ENCODE measurements at regions not wholly inside any gene's neighbourhood (a gene's known extent, or its start where the extent isn't known, plus 50 kb on each side); places are given as distances from the start of the nearest gene placed in this dataset.

DNA sequence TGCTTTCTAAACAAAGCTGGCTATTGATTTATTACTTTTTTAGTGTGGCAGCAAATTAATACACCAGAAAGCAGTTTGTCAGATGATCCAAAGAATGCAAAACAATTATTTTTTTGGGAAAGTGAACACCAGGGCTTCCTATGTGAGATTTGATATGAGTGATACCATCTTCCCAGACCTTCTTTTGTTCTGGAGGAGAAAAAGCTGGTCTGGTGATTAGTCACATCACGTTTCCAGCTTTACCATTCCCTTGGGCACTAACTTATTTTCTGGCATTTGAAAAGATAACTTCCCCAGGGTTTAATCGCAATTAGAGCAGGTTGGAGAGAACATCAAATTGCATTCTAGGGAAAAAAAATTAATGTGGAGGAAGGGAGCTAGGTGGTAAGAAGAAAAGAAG is 182.9 kb upstream of the TANK start:
- Histone ChIP-seq H3K4me3 (no peak overlapping the region), H3K9me3 (replicated peaks in 1 of 3) (peaks cover 0 to 8% (median 0%) of the 10 kb centered on the region in 3 donors), H3K27me3 (no peaks in the 10 kb centered on the region), H3K4me1 (replicated peaks in 1 of 2) (no peaks in the 10 kb centered on the region), H3K27ac (no peak overlapping the region), H3K36me3 (replicated peaks in 1 of 2) (no peaks in the 10 kb centered on the region)
- no peak for TF ChIP-seq POLR2A (IDR thresholded peaks at IDR 0.05)
- TF ChIP-seq, protein P1, sequence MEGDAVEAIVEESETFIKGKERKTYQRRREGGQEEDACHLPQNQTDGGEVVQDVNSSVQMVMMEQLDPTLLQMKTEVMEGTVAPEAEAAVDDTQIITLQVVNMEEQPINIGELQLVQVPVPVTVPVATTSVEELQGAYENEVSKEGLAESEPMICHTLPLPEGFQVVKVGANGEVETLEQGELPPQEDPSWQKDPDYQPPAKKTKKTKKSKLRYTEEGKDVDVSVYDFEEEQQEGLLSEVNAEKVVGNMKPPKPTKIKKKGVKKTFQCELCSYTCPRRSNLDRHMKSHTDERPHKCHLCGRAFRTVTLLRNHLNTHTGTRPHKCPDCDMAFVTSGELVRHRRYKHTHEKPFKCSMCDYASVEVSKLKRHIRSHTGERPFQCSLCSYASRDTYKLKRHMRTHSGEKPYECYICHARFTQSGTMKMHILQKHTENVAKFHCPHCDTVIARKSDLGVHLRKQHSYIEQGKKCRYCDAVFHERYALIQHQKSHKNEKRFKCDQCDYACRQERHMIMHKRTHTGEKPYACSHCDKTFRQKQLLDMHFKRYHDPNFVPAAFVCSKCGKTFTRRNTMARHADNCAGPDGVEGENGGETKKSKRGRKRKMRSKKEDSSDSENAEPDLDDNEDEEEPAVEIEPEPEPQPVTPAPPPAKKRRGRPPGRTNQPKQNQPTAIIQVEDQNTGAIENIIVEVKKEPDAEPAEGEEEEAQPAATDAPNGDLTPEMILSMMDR (IDR thresholded peaks at IDR 0.05): no peak
- no peak for DNase-seq
- intact Hi-C loops (cut with DNase I): loop anchor here in 1 of 2 donors (10.0 kb wide), 1 partner anchor 653 kb away; no protein-coding TSS in a partner anchor
- 34 to 46% (median 38%) methylated on average over 2 of the region's 2 CpGs for WGBS, 4 donors

DNA sequence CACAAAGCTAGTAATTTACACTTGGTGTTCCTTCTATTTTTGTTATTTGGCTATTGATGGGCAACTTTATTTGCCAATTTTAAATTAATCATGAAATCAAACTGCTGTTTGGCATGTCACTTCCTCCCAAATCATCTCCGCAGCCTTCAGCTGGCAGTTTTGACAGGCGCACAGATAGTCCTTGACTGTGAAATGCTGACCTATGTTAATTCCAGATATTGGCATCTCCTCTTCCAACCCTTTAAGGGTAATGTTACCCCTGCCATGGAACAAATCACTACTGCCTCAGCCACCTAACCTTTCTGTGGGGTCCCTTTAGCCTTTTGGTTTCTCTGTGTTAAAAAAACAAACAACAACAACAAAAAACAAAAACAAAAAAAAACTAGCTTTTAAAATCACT is 182.4 kb upstream of the TANK start:
- intact Hi-C loops (cut with DNase I): loop anchor here in 1 of 2 donors (10.0 kb wide), 1 partner anchor 653 kb away; no protein-coding TSS in a partner anchor
- H3K4me1 ChIP-seq (replicated peaks in 1 of 2): no peaks in the 10 kb centered on the region
- H3K27ac ChIP-seq: no peak overlapping the region
- 67 to 84% (median 80%) methylated on average over 2 of the region's 2 CpGs for WGBS, 4 donors
- no peaks in the 10 kb centered on the region for H3K27me3 ChIP-seq
- H3K4me3 ChIP-seq: no peak overlapping the region
- no peak for TF ChIP-seq POLR2A (IDR thresholded peaks at IDR 0.05)
- TF ChIP-seq, protein P1 (IDR thresholded peaks at IDR 0.05): no peak
- H3K9me3 ChIP-seq (replicated peaks in 1 of 3): peaks cover 0 to 8% (median 0%) of the 10 kb centered on the region in 3 donors
- H3K36me3 ChIP-seq (replicated peaks in 1 of 2): no peaks in the 10 kb centered on the region
- DNase-seq: no peak

DNA sequence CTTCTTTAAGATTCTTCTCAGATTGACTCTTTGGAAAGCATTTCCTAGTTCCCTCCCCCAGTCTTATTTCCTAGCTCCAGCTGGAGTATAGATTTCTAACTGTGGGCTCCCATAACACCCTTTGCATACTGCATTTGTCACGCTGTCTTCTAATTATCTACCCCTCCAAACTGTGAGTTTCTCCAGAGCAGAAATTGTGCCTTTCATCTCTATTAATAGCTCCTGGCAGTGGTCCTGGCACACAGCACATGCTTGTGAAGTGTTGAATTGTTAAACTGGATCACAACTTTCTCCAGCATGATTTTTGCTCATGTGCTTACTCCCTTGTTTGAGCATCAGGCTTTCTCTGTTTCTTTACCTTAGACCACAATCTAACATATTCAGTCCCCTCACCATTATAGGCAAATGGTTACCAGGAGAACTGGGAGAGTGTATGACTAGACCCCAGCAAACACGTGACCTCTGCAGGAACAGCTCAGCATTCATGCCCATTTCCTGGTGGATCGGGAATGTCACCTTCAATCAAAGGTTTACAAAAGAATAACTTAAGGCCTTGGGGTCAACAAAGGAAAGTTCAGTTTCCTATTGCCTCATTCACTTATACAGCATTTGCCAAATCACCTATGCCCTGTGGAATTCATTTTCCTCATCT is 175.7 kb upstream of the TANK start:
- H3K4me3 ChIP-seq: no peak overlapping the region
- WGBS, 4 donors: 64 to 82% (median 79%) methylated on average over 3 of the region's 3 CpGs
- TF ChIP-seq, protein P1 (IDR thresholded peaks at IDR 0.05): no peak
- no peak for TF ChIP-seq POLR2A (IDR thresholded peaks at IDR 0.05)

DNA sequence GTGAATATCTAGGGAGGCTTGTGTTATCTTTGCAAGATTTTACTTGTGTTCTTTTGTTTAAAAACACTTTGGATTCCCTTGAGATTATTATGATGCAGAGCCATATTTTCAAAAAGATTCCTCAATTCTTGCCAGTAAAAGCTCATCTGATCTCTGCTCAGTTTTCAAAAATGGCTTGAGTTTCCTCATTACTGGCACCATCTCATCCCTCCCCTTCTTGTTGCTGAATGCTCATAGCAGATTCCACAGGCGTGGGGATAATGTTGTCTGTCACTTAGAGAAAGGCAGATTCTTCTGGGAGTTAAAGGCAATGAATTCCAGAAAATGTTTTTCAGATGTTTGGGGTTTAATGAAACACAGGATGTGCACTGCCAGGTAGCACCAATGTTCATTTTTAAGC is 170.4 kb upstream of the TANK start:
- H3K4me1 ChIP-seq (replicated peaks in 1 of 2): peaks cover 4 to 9% of the 10 kb centered on the region in 2 donors
- no peak for TF ChIP-seq POLR2A (IDR thresholded peaks at IDR 0.05)
- TF ChIP-seq, protein P1 (IDR thresholded peaks at IDR 0.05): no peak
- no peak for DNase-seq
- intact Hi-C loops (cut with DNase I): loop anchor here in 1 of 2 donors (5.0 kb wide), 1 partner anchor 737 kb away; no protein-coding TSS in a partner anchor
- WGBS, 4 donors: 65 to 85% (median 71%) methylated on average over 1 of the region's 1 CpG
- no peak overlapping the region for H3K4me3 ChIP-seq
- no peaks in the 10 kb centered on the region for H3K27me3 ChIP-seq
- H3K27ac ChIP-seq: no peak overlapping the region
- H3K9me3 ChIP-seq (replicated peaks in 1 of 3): no peaks in the 10 kb centered on the region
- no peaks in the 10 kb centered on the region for H3K36me3 ChIP-seq (replicated peaks in 1 of 2)

More for the DNA sequence above, 175.7 kb upstream of the TANK start:
- Histone ChIP-seq H3K27ac (no peak overlapping the region), H3K27me3 (no peaks in the 10 kb centered on the region), H3K36me3 (replicated peaks in 1 of 2) (no peaks in the 10 kb centered on the region), H3K9me3 (replicated peaks in 1 of 3) (no peaks in the 10 kb centered on the region), H3K4me1 (replicated peaks in 1 of 2) (no peaks in the 10 kb centered on the region)
- DNase-seq: no peak
- intact Hi-C loops (cut with DNase I): no loop called here
